ENCODE measurements at regions not wholly inside any gene's neighbourhood (a gene's known extent, or its start where the extent isn't known, plus 50 kb on each side); places are given as distances from the start of the nearest gene placed in this dataset.

- TF ChIP-seq ZBTB11 (tag by site-specific recombination; conservative IDR thresholded peaks at IDR 0.05; ENCODE audit: low read depth) (peak; percentile 68), ZSCAN16 (tag by site-specific recombination; IDR thresholded peaks at IDR 0.05) (no peak), KLF10 (tag by site-specific recombination; IDR thresholded peaks at IDR 0.05) (no peak), ZNF776 (tag by site-specific recombination; IDR thresholded peaks at IDR 0.05; ENCODE audit: borderline replicate concordance) (no peak), ZFP37 (tag by site-specific recombination; IDR thresholded peaks at IDR 0.05) (0 out of 2 replicates have a peak, but pooled peaks have one; percentile 20), ZBTB6 (tag by site-specific recombination; IDR thresholded peaks at IDR 0.05) (no peak), ZFP41 (tag by site-specific recombination; IDR thresholded peaks at IDR 0.05; ENCODE audit: borderline replicate concordance) (no peak), ZNF518A (tag by site-specific recombination; conservative IDR thresholded peaks at IDR 0.05; ENCODE audit: low read depth) (peak; percentile 86), ZNF530 (tag by site-specific recombination; IDR thresholded peaks at IDR 0.05; ENCODE audit: low read depth) (no peak), TRIM28 (IDR thresholded peaks at IDR 0.05; ENCODE audit: borderline replicate concordance, low read length) (no peak), ZNF473 (tag by site-specific recombination; IDR thresholded peaks at IDR 0.05) (no peak), ZNF624 (tag by site-specific recombination; IDR thresholded peaks at IDR 0.05) (no peak), ZBTB20 (tag by site-specific recombination; IDR thresholded peaks at IDR 0.05) (no peak), ELK4 (IDR thresholded peaks at IDR 0.05; ENCODE audit: borderline replicate concordance, low read depth, low read length) (no peak), ZNF600 (tag by site-specific recombination; IDR thresholded peaks at IDR 0.05) (no peak), FEZF1 (tag by site-specific recombination; IDR thresholded peaks at IDR 0.05) (no peak), ZFP3 (tag by site-specific recombination; IDR thresholded peaks at IDR 0.05; ENCODE audit: low read depth) (no peak), HOXA7 (CRISPR knock-in tag; IDR thresholded peaks at IDR 0.05; ENCODE audit: borderline replicate concordance) (no peak), PRDM10 (tag by site-specific recombination; IDR thresholded peaks at IDR 0.05) (no peak), ZNF366 (tag by site-specific recombination; conservative IDR thresholded peaks at IDR 0.05) (no peak), ZNF302 (tag by site-specific recombination; IDR thresholded peaks at IDR 0.05; ENCODE audit: low read depth) (no peak), ZNF362 (tag by site-specific recombination; IDR thresholded peaks at IDR 0.05) (no peak), ZBTB7A (tag by site-specific recombination; IDR thresholded peaks at IDR 0.05; ENCODE audit: low read depth) (no peak), MZF1 (tag by site-specific recombination; IDR thresholded peaks at IDR 0.05; ENCODE audit: borderline replicate concordance) (no peak), ZNF514 (tag by site-specific recombination; IDR thresholded peaks at IDR 0.05) (no peak), ZNF791 (tag by site-specific recombination; IDR thresholded peaks at IDR 0.05) (no peak)
Measured at GRCh38 chrX:40949071-40949470, 136.2 kb upstream of the USP9X start (continued).

Measured in HEK293 (cell line).